NCI-H187 treated with DMSO at 0.1 percent for 48 hours (cell line): ENCODE measurements at regions not wholly inside any gene's neighbourhood (a gene's known extent, or its start where the extent isn't known, plus 50 kb on each side); places are given as distances from the start of the nearest gene placed in this dataset.
"Not testable (repeated sequence)": the region's sequence is repeated elsewhere in the genome, so short reads cannot be mapped to it uniquely, and the experiment has no call there.

ENCODE experiments used
- DNase-seq: peaks from one replicate; lab custom pipeline; 2025; lab: John Stamatoyannopoulos, UW

- DNase-seq = no peak
These were observed 806.7 kb upstream of the PRMT6 start for GRCh38 chr1:106249810-106250209.

GRCh38 chr1:106254748-106255147, 801.7 kb upstream of the PRMT6 start:
- DNase-seq = no peak

- no peak for DNase-seq
These were observed 789.7 kb upstream of the PRMT6 start for GRCh38 chr1:106266786-106267185.

DNA sequence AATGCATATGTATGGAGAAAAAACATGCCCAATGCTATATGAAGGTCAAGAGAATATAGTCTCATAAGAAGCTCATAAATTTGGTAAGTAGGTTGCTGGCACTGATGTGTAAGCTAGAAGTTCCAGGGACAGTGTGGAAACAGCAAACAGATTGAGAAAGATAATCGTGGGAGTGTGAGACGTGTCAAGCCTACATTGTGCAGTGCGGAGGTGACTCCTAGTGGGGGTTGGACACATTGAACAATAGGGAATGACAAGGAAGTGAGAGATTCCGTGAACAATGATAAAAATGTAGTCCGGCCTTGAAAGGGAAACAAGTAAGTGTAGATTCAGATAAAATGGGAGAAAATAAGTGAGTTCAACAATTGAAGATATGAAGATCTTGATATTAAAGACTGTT, 788.4 kb upstream of the PRMT6 start:
- DNase-seq = no peak

DNA sequence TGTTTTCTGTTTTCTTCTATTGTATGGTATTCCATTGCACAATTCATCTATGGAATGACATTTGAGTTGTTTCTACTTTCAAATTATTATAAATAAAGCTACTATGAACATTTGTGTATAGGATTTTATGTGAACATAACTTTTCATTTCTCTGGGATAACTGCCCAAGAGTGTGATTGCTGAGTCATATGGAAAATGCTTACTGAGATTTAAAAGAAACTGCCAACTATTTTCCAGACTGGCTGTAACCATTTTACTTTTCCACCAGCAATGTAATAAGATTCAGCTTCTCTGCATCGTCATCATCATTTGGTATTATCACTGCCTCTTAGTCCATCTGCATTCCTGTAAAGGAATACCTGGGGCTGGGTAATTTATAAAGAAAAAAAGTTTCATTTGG, 779.6 kb upstream of the PRMT6 start:
- no peak for DNase-seq

DNA sequence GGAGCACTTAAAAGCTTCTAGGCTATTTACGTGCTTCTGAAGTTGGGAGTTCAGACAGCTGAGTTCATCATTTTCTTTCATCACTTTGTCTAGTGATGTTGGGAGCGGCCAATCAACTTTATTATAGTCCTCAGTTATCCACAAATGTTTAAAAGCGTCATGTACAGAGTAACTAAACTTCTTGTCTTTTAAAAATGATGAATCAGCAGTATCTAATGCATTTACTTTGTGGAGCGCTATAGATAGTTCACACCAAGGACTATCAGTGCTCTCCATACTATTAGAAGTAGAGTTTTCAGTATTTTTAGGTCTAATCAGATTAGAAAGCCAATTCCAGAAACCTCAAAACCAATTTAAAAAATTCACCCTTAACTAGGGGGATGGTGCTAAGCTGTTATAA, 778.7 kb upstream of the PRMT6 start:
- DNase-seq = no peak

GRCh38 chr1:106278716-106279115, 777.8 kb upstream of the PRMT6 start:
- DNase-seq = no peak

DNA sequence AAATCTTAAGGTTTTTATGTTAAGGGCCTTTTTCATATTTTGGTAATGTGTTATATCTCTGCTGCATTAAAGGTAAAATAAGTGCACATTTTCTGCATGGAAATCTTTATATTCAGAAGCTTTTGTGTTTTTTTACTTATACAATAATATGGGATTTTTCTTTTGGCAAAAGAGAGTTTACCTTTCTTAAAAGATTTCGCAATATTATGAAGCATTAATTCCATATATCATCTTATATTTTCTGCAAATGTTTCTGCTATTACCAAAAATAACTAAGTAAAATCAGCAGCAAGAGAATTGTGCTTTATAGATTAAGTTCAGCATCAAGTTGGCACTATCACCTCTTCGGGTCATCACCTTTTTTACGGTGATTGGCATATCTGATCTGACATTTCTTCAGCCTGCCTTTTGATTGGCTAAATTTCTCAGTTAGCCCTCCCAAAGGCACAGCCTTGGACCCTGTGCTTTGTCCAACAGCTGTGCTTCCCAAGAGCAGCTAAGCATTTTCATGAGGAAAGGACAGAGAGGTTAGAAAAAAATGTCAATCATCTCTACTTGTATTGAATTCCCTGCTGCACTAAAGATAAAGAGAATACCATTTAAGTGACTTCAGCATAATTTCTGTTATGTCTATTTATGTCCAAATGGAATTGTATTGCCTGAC, 767.1 kb upstream of the PRMT6 start:
- no peak for DNase-seq

DNA sequence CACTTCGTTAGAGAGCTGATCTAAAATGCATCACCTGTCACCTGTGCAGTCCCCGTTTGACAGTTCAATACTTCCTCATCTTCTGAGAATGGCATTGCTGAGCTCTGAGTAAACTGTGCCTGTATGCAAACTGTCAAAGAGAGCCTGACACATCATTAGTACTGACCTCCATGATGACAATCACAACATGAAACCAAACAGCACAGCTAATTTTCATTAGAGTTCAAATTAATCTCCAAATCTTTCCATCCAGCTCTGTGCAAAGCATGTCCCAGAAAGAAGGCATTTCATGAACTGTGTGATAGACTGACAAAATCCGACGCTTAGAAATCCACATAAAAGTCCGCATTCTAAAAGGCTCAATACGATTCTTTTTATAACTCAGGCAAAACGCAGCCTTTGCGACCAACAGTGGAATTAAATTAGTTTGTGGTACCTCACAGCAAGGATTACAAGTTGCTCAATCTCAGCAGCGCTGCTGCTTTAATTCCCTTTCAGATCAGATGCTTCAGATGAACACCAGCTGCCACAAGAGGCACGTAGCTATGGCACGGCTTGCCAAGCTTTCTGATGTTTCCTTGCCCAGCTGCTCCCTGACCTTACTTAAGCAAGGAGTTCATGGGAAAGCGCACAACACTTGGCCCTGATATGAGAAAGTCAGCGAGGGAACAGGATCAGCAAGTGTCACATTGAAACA, 765.5 kb upstream of the PRMT6 start:
- DNase-seq = no peak

DNA sequence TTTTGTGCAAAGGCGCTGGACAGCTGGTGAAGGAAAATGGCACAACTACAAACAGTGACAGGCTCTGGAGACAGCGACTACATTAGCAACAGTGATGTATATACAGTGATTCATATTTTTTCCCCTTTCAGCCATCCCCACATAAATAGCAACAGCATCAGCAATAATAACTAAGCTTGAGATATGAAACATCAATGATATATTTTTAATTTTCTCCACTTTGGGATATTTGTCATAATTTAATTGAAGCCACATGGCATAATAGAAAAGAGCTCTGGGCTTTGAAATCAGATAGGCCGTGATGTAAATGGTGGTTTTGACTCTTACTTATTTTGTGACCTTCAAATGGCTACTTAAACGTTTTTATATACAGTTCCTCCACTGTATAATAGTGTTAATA, 764.3 kb upstream of the PRMT6 start:
- no peak for DNase-seq

DNA sequence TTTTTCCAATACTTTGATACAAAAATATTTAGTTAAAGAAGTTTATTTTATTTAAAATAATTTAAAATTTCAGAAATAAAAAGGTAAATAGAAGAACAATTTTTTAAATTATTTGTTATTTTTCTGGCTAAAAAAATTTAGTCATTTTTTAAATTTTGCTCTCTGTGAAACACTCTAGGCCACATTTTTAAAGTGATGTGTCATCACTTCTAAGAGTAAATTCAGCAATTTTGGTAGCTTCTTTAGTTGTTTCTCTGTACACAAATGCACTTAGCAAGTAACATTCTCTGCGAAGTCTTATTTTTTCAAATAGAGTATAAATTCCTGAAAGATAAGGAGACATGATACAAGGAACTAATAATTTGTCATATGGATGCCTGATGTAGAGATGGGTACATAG, 760.0 kb upstream of the PRMT6 start:
- DNase-seq = no peak

DNA sequence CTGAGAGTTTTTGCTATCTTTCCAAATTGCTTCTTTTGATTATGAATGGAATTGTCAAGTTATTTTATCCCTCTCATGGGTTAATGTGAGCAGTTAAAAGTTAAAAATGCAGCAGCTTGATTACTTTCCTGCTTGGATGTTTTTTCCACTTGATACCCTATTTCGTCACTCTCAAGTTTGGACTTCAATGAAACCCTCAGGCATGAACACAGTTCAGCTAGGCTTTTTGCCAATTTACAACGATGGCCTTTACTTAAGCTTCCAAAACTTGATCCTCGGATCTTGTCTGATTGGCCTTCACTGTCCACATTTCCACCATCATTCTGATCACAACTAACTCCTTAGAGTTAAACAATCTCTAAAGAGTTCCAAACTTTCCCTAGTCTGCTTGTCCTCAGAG, 752.4 kb upstream of the PRMT6 start:
- DNase-seq = no peak

GRCh38 chr1:106319612-106320011, 736.9 kb upstream of the PRMT6 start:
- DNase-seq = no peak

DNA sequence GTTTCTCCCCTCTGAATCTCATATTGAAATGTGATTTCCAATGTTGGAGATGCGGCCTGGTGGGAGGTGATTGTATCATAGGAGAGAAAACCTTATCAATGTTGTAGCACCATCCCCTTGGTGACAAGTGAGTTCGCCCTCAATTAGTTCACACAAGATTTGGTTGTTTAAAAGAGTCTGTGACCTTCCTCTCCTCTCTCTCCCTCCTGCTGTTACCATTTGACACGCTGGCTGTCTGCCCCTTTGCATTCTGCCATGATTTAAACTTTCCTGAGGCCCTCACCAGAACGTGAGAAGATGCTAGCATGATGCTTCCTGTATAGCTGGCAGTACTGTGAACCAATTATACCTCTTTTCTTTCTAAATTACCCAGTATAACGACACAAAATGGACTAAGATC, 730.9 kb upstream of the PRMT6 start:
- DNase-seq = no peak

GRCh38 chr1:106344494-106344893, 712.0 kb upstream of the PRMT6 start:
- DNase-seq = no peak

DNA sequence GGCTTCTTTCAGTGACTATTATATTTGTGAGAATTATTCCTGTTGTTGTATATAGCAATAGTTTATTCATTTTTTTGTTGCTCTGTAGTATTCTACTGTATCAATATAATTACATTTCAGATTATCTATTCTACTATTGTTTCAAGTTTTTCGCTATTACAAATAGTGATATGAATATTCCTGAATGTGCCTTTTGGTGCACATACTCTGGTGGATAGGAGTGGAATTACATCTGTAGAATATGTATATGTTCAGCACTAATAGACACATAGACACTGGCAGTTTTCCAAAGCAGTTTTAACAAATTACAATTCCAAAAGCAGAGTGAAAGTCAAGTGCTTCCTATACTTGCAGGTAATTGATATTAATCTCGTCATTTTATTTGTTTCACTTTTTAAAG, 696.2 kb upstream of the PRMT6 start:
- no peak for DNase-seq

DNA sequence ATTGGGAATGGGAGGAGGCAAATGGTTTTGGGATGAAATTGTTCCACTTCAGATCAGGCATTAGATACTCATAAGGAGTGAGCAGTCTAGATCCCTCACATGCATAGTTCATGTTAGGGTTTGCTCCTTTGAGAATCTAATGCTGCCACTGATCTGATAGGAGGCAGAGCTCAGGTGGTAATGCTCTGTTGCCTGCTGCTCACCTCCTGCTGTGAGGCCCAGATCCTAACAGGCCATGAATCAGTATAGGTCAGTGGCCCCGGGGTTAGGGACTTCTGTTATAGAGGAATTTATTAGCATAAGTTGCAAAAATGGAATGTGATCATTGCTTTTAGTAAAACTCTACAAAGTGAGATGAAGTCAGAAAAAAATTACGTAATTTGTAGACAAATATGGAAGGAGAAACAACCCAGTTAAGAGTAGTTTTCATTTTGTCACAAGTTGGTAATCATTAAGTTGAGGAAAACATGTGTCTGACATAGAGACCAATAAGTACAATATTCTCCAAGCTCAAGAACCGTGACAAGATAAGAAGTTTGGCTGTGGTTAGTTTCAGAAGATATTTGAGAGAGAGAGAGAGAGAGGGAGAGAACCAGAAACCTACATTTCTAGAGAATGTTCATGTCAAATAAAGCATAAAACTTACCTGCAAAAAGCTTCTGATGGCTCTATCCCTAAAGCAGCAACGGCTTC, 689.7 kb upstream of the PRMT6 start:
- DNase-seq = no peak

DNA sequence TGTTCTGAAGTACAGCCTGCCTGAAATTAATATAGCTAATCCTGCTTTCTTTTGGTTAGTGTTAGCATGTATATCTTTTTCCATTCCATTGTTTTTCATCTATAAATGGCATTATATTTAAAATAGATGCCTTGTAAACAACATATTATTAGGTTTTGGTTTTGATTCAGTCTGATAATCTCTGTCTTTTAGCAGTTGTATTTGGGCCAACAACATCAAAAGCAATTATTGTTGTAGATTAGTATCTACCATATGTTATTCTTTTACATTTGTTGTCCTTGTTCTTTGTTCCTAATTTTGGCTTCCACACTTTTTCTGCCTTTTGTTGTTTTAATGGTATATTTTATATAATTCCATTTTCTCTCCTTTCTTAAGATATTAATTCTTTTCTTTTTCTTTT, 678.2 kb upstream of the PRMT6 start:
- DNase-seq = no peak

GRCh38 chr1:106380772-106381171, 675.7 kb upstream of the PRMT6 start:
- DNase-seq = no peak

- not testable (repeated sequence) for DNase-seq
These were observed 667.3 kb upstream of the PRMT6 start for GRCh38 chr1:106389160-106389559.

DNA sequence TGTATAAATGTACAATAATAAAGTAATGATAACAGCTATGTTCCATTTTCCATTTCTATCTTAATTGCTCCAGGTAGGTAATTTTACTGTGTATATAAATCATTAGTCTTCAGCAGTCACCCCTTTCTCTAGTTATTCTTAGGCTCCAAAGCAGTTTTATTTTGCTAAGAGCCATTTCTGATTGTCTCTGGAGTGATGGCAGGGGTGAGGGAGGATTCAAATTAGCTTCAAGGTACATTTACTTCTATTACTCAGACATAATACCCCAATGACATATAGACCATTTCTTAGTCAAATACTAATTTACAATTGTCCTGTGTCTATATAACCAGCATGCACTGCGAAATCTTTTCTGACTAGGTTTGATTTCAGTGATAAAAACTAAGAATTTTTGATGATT, 663.4 kb upstream of the PRMT6 start:
- DNase-seq = no peak

DNA sequence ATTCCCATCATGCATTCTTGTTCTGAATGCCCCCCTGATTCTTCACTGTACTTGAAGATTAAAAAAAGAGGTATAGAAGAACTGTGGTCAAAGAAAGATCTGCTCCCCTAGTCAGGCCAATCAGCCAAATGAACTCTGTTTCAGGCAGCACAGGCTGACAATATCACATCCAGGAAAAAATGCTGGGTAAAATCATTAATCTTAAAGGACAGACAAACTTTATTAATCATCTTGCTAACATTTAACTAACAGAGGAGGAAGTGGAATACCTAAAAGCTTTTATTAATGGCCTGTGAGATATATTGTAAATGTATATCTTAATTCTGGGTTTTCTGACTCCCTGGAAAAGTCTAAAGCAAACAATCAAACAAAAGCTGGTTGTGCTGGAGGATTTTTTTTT, 660.5 kb upstream of the PRMT6 start:
- no peak for DNase-seq

DNA sequence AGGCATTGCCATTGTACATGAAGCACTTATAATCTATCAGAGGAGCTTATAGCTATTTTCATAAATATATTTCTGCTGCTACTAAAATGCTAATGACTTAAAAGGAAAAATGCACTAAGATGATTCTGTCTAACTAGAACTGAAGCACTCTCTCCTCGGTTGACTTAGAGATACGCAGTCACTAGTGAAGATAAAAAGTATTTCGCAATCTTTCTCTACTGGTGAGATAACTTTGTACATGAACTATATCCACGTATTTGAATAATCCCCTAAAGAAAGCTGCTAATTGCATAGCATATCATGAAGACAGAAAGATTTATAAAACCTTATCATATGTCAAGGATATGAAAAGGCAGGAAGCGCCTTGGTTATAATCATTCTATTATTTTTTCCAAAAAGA, 658.1 kb upstream of the PRMT6 start:
- DNase-seq = no peak

- no peak for DNase-seq
These were observed 650.4 kb upstream of the PRMT6 start for GRCh38 chr1:106406114-106406513.
